ENCODE measurements at regions not wholly inside any gene's neighbourhood (a gene's known extent, or its start where the extent isn't known, plus 50 kb on each side); places are given as distances from the start of the nearest gene placed in this dataset.

GRCh38 chr1:34656731-34657130 is 98.1 kb upstream of the GJB5 start:
- Histone ChIP-seq H3K4me2 (ENCODE audit: insufficient read depth, low read length) (no peak overlapping the region), H3K27me3 (ENCODE audit: control insufficient read depth in 2 of 2, insufficient read depth in 2 of 2, low read length in 2 of 2) (no peaks in the 10 kb centered on the region), H3K9me1 (replicated peaks; ENCODE audit: control insufficient read depth, extremely low read depth, insufficient read depth, low read length) (no peaks in the 10 kb centered on the region), H3K4me1 (ENCODE audit: control insufficient read depth, extremely low read depth, insufficient read depth, low read length) (no peaks in the 10 kb centered on the region), H3K9me3 (replicated peaks; ENCODE audit: control insufficient read depth, insufficient read depth, low read length) (no peaks in the 10 kb centered on the region), H3K27ac (ENCODE audit: insufficient read depth, low read depth, low read length) (no peak overlapping the region), H4K20me1 (replicated peaks; ENCODE audit: control insufficient read depth, extremely low read depth, insufficient read depth, low read length) (no peaks in the 10 kb centered on the region), H3K36me3 (ENCODE audit: control insufficient read depth in 2 of 2, extremely low read depth in 1 of 2, insufficient read depth in 2 of 2, low read length in 2 of 2) (no peaks in the 10 kb centered on the region), H3K4me3 (replicated peaks in 1 of 3; ENCODE audit: insufficient read depth in 1 of 3, low read depth in 1 of 3, low read length in 3 of 3) (no peak overlapping the region), H3K9ac (replicated peaks; ENCODE audit: extremely low read depth, insufficient read depth, low read length) (no peak overlapping the region), H2AFZ (ENCODE audit: low read depth, low read length) (no peak overlapping the region), H3K79me2 (ENCODE audit: control insufficient read depth, insufficient read depth, low read length) (no peaks in the 10 kb centered on the region)
- intact Hi-C loops (cut with micrococcal nuclease) (no loop called here), dilution Hi-C loops (cut with MboI; ENCODE audit: extremely low pct_ligation_motif_present, low sequenced_read_pairs) (no loop called here)
- BruUV-seq (replicated peaks): no TSS peak
- TF ChIP-seq JUN (IDR thresholded peaks at IDR 0.05; ENCODE audit: borderline replicate concordance, insufficient read depth, insufficient read length, low read depth) (no peak), POLR2AphosphoS5 (IDR thresholded peaks at IDR 0.05; ENCODE audit: insufficient read depth, low read depth, low read length) (no peak), MYC (IDR thresholded peaks at IDR 0.05; ENCODE audit: low read depth, low read length) (no peak), EZH2 (IDR thresholded peaks at IDR 0.05; ENCODE audit: borderline replicate concordance, low read depth, low read length, severe bottlenecking) (no peak), FOS (IDR thresholded peaks at IDR 0.05; ENCODE audit: borderline replicate concordance, insufficient read depth, low read length) (no peak), CTCF (IDR thresholded peaks at IDR 0.05; ENCODE audit: extremely low read depth in 1 of 2, insufficient read depth in 1 of 2, low read depth in 1 of 2, low read length in 2 of 2) (no peak), POLR2A (IDR thresholded peaks at IDR 0.05; ENCODE audit: low read depth, low read length) (no peak), GATA2 (IDR thresholded peaks at IDR 0.05; ENCODE audit: insufficient read depth, insufficient read length, low read depth, low read length) (no peak), MAX (IDR thresholded peaks at IDR 0.05; ENCODE audit: insufficient read depth, insufficient read length) (no peak)
- FAIRE-seq: no peak
- CTCF ChIA-PET: no interaction called here
- POLR2A ChIA-PET: no interaction called here
- no peak for DNase-seq (ENCODE audit: low read depth, low spot score)

Data from endothelial cell of umbilical vein (primary cell).